ENCODE measurements at regions not wholly inside any gene's neighbourhood (a gene's known extent, or its start where the extent isn't known, plus 50 kb on each side); places are given as distances from the start of the nearest gene placed in this dataset.

DNA sequence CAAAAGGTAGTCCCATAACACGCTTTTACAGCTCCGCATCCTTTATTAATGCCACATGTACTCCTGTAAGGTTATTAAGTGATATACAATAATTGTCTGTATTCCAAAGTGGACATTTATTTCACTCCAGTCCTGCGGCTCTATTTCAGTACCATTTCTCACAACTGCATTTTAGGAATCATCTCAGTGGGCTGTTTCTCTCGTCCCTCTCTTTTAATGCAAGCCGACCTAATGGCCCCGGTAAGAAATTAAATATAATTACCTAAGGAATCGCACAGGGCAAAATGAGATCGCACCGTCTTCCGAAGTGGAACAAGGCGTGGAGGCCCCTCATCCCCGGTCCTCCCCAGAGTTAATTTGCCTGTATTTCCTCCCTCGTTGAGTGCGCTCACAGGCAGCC is 216.5 kb downstream of the RAB11FIP2 start (continued):
- no peak for TF ChIP-seq CHD7 (IDR thresholded peaks at IDR 0.05; ENCODE audit: insufficient replicate concordance, low read length)
- no peak for TF ChIP-seq RFX5 (IDR thresholded peaks at IDR 0.05; ENCODE audit: borderline replicate concordance, low read depth, low read length)
- no peak for TF ChIP-seq CHD2 (IDR thresholded peaks at IDR 0.05; ENCODE audit: low read length)
- TF ChIP-seq CTBP2 (IDR thresholded peaks at IDR 0.05; ENCODE audit: borderline replicate concordance, insufficient read depth, insufficient read length, low read length): no peak
- TF ChIP-seq KDM5A (IDR thresholded peaks at IDR 0.05; ENCODE audit: low read length): no peak
- no peak for TF ChIP-seq SAP30 (IDR thresholded peaks at IDR 0.05; ENCODE audit: insufficient read depth, insufficient replicate concordance, low read length)
- TF ChIP-seq RAD21 (IDR thresholded peaks at IDR 0.05 in 1 of 2, conservative IDR thresholded peaks at IDR 0.05 in 1 of 2; ENCODE audit: low read depth in 2 of 2, low read length in 2 of 2): no peak
- TF ChIP-seq JUN (IDR thresholded peaks at IDR 0.05; ENCODE audit: low read depth, low read length): no peak
- TF ChIP-seq POU5F1 (IDR thresholded peaks at IDR 0.05; ENCODE audit: low read depth, low read length): no peak

All from H1 (cell line).